Effector memory CD8-positive, alpha-beta T cell (primary cell): ENCODE measurements at regions not wholly inside any gene's neighbourhood (a gene's known extent, or its start where the extent isn't known, plus 50 kb on each side); places are given as distances from the start of the nearest gene placed in this dataset.
"Not testable (repeated sequence)": the region's sequence is repeated elsewhere in the genome, so short reads cannot be mapped to it uniquely, and the experiment has no call there.

Experiments used
- ATAC-seq: fragments of 150-1000 bp; cut with Tn5 transposase; replicated peaks from 2 replicates; pipeline ENCODE4 v1.10.0; 2021; ENCODE audit warnings: mild to moderate bottlenecking, moderate library complexity
- DNase-seq, 3 experiments: peaks; one replicate each; pipeline ENCODE4 v3.0.0; 2021
- H3K27ac Mint-ChIP-seq, 2 donors: one replicate each; pipeline ENCODE4 v1.8.0; 2022; ENCODE audit warnings: mild to moderate bottlenecking in 2 of 2, mixed read lengths in 2 of 2, moderate library complexity in 2 of 2
- H3K27me3 Mint-ChIP-seq, 2 donors: one replicate each; pipeline ENCODE4 v1.8.0; 2022; ENCODE audit warnings: mixed read lengths in 2 of 2
- H3K36me3 Mint-ChIP-seq: one replicate; pipeline ENCODE4 v1.8.0; 2022; ENCODE audit warnings: mild to moderate bottlenecking, moderate library complexity, mixed read lengths; ENCODE audit not compliant: insufficient read depth
- H3K4me1 Mint-ChIP-seq, 2 donors: one replicate each; pipeline ENCODE4 v1.8.0; 2022; ENCODE audit warnings: low read depth in 2 of 2, mixed read lengths in 2 of 2
- H3K4me3 Mint-ChIP-seq, 2 donors: one replicate each; pipeline ENCODE4 v1.8.0; 2022; ENCODE audit warnings: mild to moderate bottlenecking in 2 of 2, mixed read lengths in 2 of 2, moderate library complexity in 2 of 2
- H3K9me3 Mint-ChIP-seq, 2 donors: one replicate each; pipeline ENCODE4 v1.8.0; 2022; ENCODE audit warnings: mixed read lengths in 2 of 2

DNA sequence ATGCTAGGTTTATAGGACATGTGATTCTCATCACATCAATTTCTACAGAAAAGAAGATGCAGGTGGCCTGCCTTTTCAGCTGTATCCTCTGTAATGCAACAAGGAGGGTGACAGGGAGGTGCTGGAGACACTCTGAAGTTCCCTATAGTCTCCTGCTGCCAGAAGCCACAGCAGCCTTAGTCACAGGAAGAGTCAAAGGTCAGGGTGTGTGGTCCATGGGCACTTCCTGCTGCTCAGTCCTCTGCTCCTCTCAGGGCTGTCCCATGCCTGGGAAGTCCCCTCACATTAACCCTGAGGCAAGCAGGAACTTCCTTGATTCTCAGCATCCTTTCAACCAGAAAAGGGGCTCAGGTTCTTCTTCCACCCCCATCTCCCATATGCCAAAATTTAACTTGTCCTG lies 144.8 kb upstream of the FOXA2 start:
- DNase-seq (no peak), ATAC-seq (no peak)
- no peaks in the 10 kb centered on the region for H3K27me3 Mint-ChIP-seq
- H3K9me3 Mint-ChIP-seq = peaks cover 0 to 6% of the 10 kb centered on the region in 2 donors
- H3K4me1 Mint-ChIP-seq = no peaks in the 10 kb centered on the region
- no peaks in the 10 kb centered on the region for H3K36me3 Mint-ChIP-seq
- no peak overlapping the region for H3K27ac Mint-ChIP-seq
- H3K4me3 Mint-ChIP-seq = no peak overlapping the region

DNA sequence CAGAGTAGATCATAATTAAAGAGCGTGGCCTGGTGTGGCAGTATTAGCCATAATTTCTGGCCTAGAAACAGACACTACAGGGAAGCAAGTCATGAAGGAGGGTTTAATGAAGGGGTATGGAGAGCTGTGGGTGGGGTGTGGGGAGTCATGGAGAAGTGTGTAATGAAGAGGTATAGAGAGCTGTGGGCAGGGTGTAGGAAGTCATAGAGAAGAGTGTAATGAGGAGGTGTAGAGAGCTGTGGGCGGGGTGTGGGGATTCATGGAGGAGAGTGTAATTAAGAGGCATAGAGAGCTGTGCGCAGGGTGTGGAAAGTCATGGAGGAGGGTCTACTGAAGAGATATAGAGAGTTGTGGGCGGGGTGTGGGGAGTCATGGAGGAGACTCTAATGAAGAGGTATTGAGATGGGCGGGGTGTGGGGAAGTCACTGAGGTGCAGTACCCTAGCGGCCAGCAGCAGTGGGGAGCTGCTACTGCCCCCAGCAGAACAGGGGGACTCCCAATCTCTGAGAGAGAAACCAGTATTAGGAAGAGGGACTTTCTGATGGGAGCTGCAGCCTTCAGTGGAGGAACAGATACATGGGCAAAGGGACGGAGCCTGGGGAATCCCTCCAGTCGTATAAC lies 145.4 kb upstream of the FOXA2 start:
- DNase-seq = no peak
- no peak overlapping the region for H3K4me3 Mint-ChIP-seq
- no peaks in the 10 kb centered on the region for H3K4me1 Mint-ChIP-seq

DNA sequence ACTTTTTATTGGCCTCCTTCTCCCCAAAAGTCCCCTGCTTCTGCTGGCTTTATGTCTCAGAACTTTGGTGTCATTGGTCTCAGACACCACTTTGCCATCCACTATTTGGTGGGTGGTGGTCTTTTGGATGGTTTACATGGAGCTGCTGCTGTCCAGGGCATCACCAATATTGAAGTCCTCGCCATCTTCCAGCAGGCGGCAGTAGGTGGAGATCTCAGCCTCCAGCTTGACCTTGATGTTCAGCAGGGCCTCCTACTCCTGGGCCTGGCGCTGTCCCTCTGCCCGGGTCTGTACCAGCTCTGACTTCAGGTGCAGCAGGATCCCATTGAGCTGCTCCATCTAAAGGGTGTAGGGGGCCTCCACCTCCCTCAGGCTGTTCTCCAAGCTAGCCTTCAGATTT lies 148.4 kb upstream of the FOXA2 start:
- H3K36me3 Mint-ChIP-seq = no peaks in the 10 kb centered on the region
- no peak overlapping the region for H3K27ac Mint-ChIP-seq
- ATAC-seq = no peak
- no peaks in the 10 kb centered on the region for H3K4me1 Mint-ChIP-seq
- no peak for DNase-seq
- no peaks in the 10 kb centered on the region for H3K27me3 Mint-ChIP-seq
- no peak overlapping the region for H3K4me3 Mint-ChIP-seq
- H3K9me3 Mint-ChIP-seq = peaks cover 0 to 5% of the 10 kb centered on the region in 2 donors

More for the DNA sequence above, 145.4 kb upstream of the FOXA2 start:
- H3K27ac Mint-ChIP-seq = no peak overlapping the region
- ATAC-seq = no peak
- H3K9me3 Mint-ChIP-seq = peaks cover 0 to 6% of the 10 kb centered on the region in 2 donors
- H3K36me3 Mint-ChIP-seq = no peaks in the 10 kb centered on the region
- H3K27me3 Mint-ChIP-seq = no peaks in the 10 kb centered on the region

DNA sequence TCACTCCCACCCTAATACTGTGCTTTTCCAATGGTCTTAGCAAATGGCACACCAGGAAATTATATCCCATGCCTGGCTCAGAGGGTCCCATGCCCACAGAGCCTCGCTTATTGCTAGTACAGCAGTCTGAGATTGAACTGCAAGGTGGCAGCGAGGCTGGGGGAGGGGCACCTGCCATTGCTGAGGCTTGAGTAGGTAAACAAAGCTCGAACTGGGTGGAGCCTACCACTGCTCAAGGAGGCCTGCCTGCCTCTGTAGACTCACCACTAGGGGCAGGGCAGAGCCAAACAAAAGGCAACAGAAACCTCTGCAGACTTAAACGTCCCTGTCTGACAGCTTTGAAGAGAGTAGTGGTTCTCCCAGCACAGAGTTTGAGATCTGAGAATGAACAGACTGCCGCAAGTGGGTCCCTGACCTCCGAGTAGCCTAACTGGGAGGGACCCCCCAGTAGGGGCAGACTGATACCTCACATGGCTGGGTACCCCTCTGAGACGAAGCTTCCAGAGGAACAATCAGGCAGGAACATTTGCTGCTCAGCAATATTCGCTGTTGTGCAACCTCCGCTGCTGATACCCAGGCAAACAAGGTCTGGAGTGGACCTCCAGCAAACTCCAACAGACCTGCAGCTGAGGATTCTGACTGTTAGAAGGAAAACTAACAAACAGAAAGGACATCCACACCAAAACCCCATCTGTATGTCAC lies 150.7 kb upstream of the FOXA2 start:
- H3K27ac Mint-ChIP-seq, H3K36me3 Mint-ChIP-seq, H3K27me3 Mint-ChIP-seq, H3K4me3 Mint-ChIP-seq, ATAC-seq, H3K9me3 Mint-ChIP-seq, DNase-seq, H3K4me1 Mint-ChIP-seq: not testable (repeated sequence)

DNA sequence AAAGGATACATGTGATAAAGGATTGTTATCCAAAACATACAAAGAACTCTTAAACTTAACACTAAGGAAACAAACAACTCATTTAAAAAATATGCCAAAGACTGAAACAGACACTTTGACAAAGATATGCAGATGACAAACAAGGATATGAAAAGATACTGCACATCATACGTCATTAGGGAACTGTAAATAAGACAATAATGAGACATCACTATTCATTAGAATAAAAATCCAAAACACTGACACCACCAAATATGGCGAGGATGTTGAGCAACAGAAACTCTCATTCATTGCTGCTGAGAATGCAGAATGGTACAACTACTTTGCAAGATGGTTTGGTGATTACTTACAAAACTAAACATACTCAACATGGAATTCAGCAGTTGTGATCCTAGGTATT lies 156.5 kb upstream of the FOXA2 start:
- ATAC-seq (no peak), DNase-seq (no peak)
- Mint-ChIP-seq H3K27ac (no peak overlapping the region), H3K27me3 (no peaks in the 10 kb centered on the region), H3K9me3 (no peaks in the 10 kb centered on the region), H3K4me1 (no peaks in the 10 kb centered on the region), H3K36me3 (no peaks in the 10 kb centered on the region), H3K4me3 (no peak overlapping the region)

DNA sequence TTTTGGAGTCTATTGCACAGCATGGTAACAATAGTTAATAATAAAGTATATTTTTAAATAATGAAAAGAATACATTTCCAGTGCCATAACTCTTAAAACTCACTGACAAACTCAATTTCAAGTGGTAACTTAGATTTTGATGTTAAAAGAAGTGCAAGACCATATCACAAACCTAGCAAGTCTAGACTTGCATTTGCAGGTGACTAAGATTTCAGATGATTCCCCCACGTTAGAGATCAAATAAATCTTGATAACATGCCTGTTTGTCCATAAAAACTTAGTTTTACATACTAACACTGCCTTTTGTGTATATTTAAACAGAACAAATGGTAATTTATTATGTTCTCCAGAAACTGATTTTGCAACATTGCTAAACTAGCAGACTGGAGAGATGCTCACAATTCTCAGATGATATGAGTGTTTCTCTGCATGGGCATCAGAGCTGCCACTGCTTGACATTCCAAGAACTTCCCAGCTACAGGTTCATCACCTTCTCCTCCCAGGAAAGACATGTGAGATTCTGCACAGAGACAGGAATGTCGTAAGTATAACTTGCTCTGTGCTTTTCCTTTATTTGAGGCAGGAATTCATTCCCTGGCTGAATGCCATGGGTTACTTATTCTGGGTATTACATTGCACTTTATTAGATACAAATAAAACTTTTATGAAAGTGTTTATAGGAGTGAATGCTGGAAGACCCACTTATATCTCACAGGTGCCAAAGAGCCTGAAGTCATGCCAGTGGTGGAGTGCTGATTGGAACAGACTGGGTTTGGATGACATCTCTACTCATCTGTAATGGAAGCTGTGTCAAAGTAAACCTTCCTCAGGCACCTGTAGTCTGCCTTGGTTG lies 160.2 kb upstream of the FOXA2 start:
- H3K4me1 Mint-ChIP-seq = no peaks in the 10 kb centered on the region
- H3K9me3 Mint-ChIP-seq = peaks cover 7 to 8% of the 10 kb centered on the region in 2 donors
- ATAC-seq = no peak
- H3K4me3 Mint-ChIP-seq = no peak overlapping the region
- no peaks in the 10 kb centered on the region for H3K36me3 Mint-ChIP-seq
- no peaks in the 10 kb centered on the region for H3K27me3 Mint-ChIP-seq
- no peak for DNase-seq
- H3K27ac Mint-ChIP-seq = no peak overlapping the region

DNA sequence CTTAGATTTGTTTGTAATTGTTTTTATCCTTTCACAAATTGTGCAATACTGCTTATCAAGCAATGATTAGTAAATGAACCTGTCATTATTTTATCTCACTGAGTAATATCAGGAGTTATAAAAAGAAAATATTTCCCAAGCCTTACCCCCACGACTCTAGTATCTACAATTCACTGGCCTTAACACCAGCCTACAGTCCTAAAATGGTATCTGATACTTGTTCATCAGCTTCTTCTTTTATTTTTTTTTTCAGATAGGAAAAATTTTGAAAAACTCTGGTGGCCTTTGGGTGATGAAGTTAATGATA lies 160.8 kb upstream of the FOXA2 start:
- Mint-ChIP-seq H3K27ac (no peak overlapping the region), H3K36me3 (no peaks in the 10 kb centered on the region), H3K27me3 (no peaks in the 10 kb centered on the region), H3K9me3 (peaks cover 7 to 10% of the 10 kb centered on the region in 2 donors), H3K4me1 (no peaks in the 10 kb centered on the region), H3K4me3 (no peak overlapping the region)
- ATAC-seq (no peak), DNase-seq (no peak)

DNA sequence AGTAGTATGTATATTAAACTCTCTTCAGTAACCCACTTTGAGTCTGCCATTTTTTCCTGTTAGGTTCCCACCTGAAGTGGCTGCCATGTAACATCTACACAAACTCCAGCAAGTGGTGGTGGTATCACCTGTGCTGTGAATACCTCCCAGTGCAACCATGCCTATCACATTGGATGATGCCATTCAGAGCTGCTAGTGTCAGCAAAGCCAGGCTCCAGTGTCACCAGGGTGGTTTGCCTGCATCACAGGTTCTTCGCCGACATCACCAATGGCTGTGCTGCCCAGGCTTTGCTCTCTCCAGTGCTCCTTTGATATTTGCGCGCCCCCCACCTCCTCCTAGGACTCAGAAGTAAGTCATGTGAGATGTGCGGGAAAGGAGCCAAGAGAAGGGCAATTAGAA lies 162.6 kb upstream of the FOXA2 start:
- Mint-ChIP-seq H3K27ac (no peak overlapping the region), H3K27me3 (no peaks in the 10 kb centered on the region), H3K4me1 (no peaks in the 10 kb centered on the region), H3K4me3 (no peak overlapping the region), H3K9me3 (peaks cover 10 to 20% of the 10 kb centered on the region in 2 donors), H3K36me3 (no peaks in the 10 kb centered on the region)
- DNase-seq (no peak), ATAC-seq (no peak)

DNA sequence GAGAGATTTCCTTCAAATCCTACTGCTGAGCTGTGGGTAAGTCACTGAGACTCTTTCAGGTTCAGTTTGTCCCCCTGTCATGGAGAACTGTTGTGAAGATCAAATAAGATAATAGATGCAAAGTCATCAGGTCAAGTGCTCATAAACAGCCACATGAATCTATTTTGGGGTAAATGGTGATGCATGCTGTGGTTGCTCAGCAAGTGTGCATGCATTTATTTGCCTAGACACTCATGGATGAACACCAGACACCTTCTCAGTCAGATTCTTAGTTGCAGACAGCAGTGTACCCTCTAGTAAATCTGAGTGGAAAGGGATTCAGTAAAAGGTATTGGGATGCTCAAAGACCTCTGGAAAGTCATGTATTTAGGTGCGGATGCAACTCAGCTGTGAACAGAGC lies 168.0 kb upstream of the FOXA2 start:
- Mint-ChIP-seq H3K27ac (no peak overlapping the region), H3K36me3 (no peaks in the 10 kb centered on the region), H3K4me3 (no peak overlapping the region), H3K9me3 (peaks cover 6 to 20% of the 10 kb centered on the region in 2 donors), H3K27me3 (no peaks in the 10 kb centered on the region), H3K4me1 (no peaks in the 10 kb centered on the region)
- DNase-seq (no peak), ATAC-seq (no peak)

DNA sequence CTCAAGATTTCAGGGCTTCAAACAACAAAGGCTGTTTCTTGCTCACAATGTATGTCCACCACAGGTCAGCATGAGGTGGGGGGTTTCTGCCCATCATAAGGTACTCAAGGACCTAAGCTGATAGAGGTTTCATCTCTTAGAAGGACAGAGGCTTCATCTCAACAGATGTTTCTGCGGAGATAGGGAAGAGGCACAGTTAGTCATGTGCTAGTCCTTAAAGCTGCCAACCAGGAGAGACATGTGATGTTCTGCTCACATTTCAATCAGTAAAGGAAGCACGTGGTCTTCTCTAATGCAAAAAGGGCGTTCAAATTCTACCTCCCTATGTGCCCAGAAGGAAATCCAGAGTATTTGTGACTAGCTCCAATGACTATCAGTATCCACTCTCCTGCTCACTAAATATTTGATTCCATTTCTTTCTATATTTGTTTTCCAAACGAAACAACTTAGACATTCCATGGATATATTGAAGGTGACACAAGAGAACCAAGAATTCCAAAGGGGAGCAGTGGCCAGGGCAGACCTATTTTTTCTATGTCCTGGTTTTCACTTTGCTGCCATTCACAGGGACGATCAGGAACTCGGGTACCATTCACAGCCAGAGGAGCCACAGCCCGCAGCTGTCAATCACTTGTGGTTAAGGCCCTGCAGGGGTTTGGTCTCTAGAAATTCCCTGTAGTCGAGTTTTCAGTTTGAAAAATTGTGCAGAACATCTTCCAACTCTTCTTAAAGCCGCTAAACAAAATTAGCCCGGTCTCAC lies 173.2 kb upstream of the FOXA2 start:
- H3K36me3 Mint-ChIP-seq = no peaks in the 10 kb centered on the region
- ATAC-seq = no peak
- H3K27ac Mint-ChIP-seq = no peak overlapping the region
- peaks cover 8% of the 10 kb centered on the region in 2 donors for H3K9me3 Mint-ChIP-seq
- no peaks in the 10 kb centered on the region for H3K4me1 Mint-ChIP-seq
- DNase-seq = no peak
- H3K27me3 Mint-ChIP-seq = no peaks in the 10 kb centered on the region
- no peak overlapping the region for H3K4me3 Mint-ChIP-seq

DNA sequence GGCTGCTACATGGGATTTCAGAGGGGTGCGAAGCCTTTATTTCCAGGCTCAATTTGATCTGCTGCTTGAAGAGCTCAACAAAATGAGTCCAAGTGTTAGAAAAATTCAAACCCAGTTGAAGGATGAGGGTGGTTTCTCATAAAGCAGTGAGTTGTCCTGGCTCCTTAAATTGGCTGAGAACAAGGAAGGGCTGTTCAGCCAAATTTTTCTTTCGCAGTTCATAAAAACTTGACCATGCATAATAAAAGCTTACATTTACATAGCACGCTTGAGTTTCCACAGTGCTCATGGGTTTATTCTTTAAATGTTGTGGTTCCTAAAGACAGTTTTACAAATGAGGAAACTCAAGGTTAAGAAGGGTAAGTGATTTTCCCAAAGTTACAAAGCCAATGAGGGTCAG lies 174.4 kb upstream of the FOXA2 start:
- no peak overlapping the region for H3K27ac Mint-ChIP-seq

DNA sequence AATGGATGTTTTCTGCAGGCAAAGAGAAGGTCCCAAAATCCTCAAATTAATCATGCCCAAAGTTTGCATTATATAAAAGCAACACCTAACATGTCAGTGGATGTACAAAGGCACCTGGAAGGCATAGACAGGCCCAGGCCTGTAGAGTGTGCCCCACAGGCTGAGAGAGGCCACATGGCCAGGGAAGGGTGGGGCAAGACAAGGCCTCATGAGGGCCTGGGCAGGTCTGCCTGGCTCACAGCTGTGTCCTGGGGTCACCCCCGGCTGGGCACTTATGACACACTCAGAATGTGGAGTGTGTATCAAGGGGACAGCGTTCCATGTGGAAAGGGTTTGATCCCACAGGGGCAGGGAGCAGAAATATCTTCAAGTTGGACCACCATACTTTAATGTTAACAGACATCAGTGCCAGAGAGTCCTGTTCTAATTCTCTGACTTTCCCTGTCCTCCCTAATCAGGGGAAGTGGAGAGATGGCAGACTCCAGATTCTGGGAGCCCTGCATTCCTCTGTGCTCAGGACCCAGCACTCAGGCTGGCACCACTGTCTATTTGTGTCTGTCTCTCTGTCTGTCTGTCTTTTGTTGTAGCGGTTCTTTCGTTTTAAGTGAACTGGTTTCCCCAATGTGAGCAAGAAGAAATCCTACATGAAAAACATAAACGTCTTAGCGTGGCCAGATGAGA lies 178.3 kb upstream of the FOXA2 start:
- DNase-seq = no peak
- no peak overlapping the region for H3K27ac Mint-ChIP-seq
- no peaks in the 10 kb centered on the region for H3K36me3 Mint-ChIP-seq
- no peak for ATAC-seq
- peaks cover 8% of the 10 kb centered on the region in 2 donors for H3K9me3 Mint-ChIP-seq
- H3K27me3 Mint-ChIP-seq = no peaks in the 10 kb centered on the region
- no peaks in the 10 kb centered on the region for H3K4me1 Mint-ChIP-seq
- H3K4me3 Mint-ChIP-seq = no peak overlapping the region

More for the DNA sequence above, 174.4 kb upstream of the FOXA2 start:
- no peaks in the 10 kb centered on the region for H3K27me3 Mint-ChIP-seq
- H3K4me3 Mint-ChIP-seq = no peak overlapping the region
- no peaks in the 10 kb centered on the region for H3K36me3 Mint-ChIP-seq
- H3K4me1 Mint-ChIP-seq = no peaks in the 10 kb centered on the region
- DNase-seq (no peak), ATAC-seq (no peak)
- H3K9me3 Mint-ChIP-seq = peaks cover 8% of the 10 kb centered on the region in 2 donors
